IPS-NIHi7 (cell line): ENCODE measurements at regions not wholly inside any gene's neighbourhood (a gene's known extent, or its start where the extent isn't known, plus 50 kb on each side); places are given as distances from the start of the nearest gene placed in this dataset.
"Not testable (repeated sequence)": the region's sequence is repeated elsewhere in the genome, so short reads cannot be mapped to it uniquely, and the experiment has no call there.

Source experiments
- DNase-seq: peaks from one replicate; pipeline ENCODE4 v3.0.0; 2012; ENCODE audit warnings: mixed read lengths; ENCODE audit errors: extremely low spot score

GRCh38 chr13:34166406-34166805 lies 348.5 kb downstream of the RFC3 start:
- DNase-seq = no peak

- DNase-seq = no peak
These were observed 349.4 kb downstream of the RFC3 start for GRCh38 chr13:34167347-34167746.

GRCh38 chr13:34172048-34172447 lies 354.1 kb downstream of the RFC3 start:
- no peak for DNase-seq

GRCh38 chr13:34174671-34175145 lies 356.8 kb downstream of the RFC3 start:
- no peak for DNase-seq

- no peak for DNase-seq
These were observed 357.6 kb downstream of the RFC3 start for GRCh38 chr13:34175551-34175950.

GRCh38 chr13:34176633-34177032 lies 358.7 kb downstream of the RFC3 start:
- DNase-seq = no peak

- peak; percentile 27 for DNase-seq
These were observed 361.5 kb downstream of the RFC3 start for GRCh38 chr13:34179481-34179880.

- DNase-seq = no peak
These were observed 362.0 kb downstream of the RFC3 start for GRCh38 chr13:34179927-34180326.

- not testable (repeated sequence) for DNase-seq
These were observed 363.3 kb downstream of the RFC3 start for GRCh38 chr13:34181256-34181655.

GRCh38 chr13:34189946-34190345 lies 372.0 kb downstream of the RFC3 start:
- no peak for DNase-seq

- no peak for DNase-seq
These were observed 383.3 kb downstream of the RFC3 start for GRCh38 chr13:34201050-34201913.

- DNase-seq = peak; percentile 23
These were observed 389.4 kb downstream of the RFC3 start for GRCh38 chr13:34207334-34207733.

GRCh38 chr13:34207872-34208271 lies 389.9 kb downstream of the RFC3 start:
- no peak for DNase-seq

- no peak for DNase-seq
These were observed 390.4 kb downstream of the RFC3 start for GRCh38 chr13:34208336-34208735.

GRCh38 chr13:34210341-34210740 lies 392.4 kb downstream of the RFC3 start:
- DNase-seq = no peak

- DNase-seq = no peak
These were observed 396.7 kb downstream of the RFC3 start for GRCh38 chr13:34214686-34215085.

GRCh38 chr13:34216256-34216655 lies 398.3 kb downstream of the RFC3 start:
- no peak for DNase-seq

- no peak for DNase-seq
These were observed 399.5 kb downstream of the RFC3 start for GRCh38 chr13:34217343-34218025.

- no peak for DNase-seq
These were observed 406.0 kb downstream of the RFC3 start for GRCh38 chr13:34223984-34224383.

- DNase-seq = no peak
These were observed 406.9 kb downstream of the RFC3 start for GRCh38 chr13:34224877-34225276.

GRCh38 chr13:34230271-34230670 lies 412.3 kb downstream of the RFC3 start:
- DNase-seq = no peak

GRCh38 chr13:34241332-34241731 lies 423.4 kb downstream of the RFC3 start:
- no peak for DNase-seq

GRCh38 chr13:34243403-34243802 lies 425.5 kb downstream of the RFC3 start:
- DNase-seq = no peak
